ENCODE measurements at regions not wholly inside any gene's neighbourhood (a gene's known extent, or its start where the extent isn't known, plus 50 kb on each side); places are given as distances from the start of the nearest gene placed in this dataset.
"Not testable (repeated sequence)": the region's sequence is repeated elsewhere in the genome, so short reads cannot be mapped to it uniquely, and the experiment has no call there.

- POLR2A ChIA-PET = no interaction called here
- CTCF ChIA-PET = interaction anchor here (1.1 to 1.2 kb wide), 2 partner anchors 13 to 16 kb away, joined by 3 to 4 read pairs; no protein-coding TSS in a partner anchor
- TF ChIP-seq CTCF (IDR thresholded peaks at IDR 0.05; ENCODE audit: control extremely low read depth, extremely low read depth, low read depth, missing control alignments) = no peak
- DNase-seq (ENCODE audit: extremely low spot score) = no peak
These were observed 914.7 kb downstream of the PLOD2 start for GRCh38 chr3:145246291-145246690.

- CTCF ChIA-PET = no interaction called here
These were observed 912.1 kb downstream of the PLOD2 start for GRCh38 chr3:145248928-145249327.

GRCh38 chr3:145251311-145251710, 909.7 kb downstream of the PLOD2 start:
- ChIA-PET POLR2A (no interaction called here), CTCF (no interaction called here)
- DNase-seq (ENCODE audit: extremely low spot score) = no peak
- no peak for TF ChIP-seq CTCF (IDR thresholded peaks at IDR 0.05; ENCODE audit: control extremely low read depth, extremely low read depth, low read depth, missing control alignments)

More at GRCh38 chr3:145248928-145249327, 912.1 kb downstream of the PLOD2 start:
- POLR2A ChIA-PET = no interaction called here
- no peak for TF ChIP-seq CTCF (IDR thresholded peaks at IDR 0.05; ENCODE audit: control extremely low read depth, extremely low read depth, low read depth, missing control alignments)
- DNase-seq (ENCODE audit: extremely low spot score) = no peak

GRCh38 chr3:145257967-145258366, 903.0 kb downstream of the PLOD2 start:
- CTCF ChIA-PET, POLR2A ChIA-PET: not testable (repeated sequence)

GRCh38 chr3:145259166-145259880, 901.7 kb downstream of the PLOD2 start:
- CTCF ChIA-PET = interaction anchor here (1.4 kb wide), 1 partner anchor 13 kb away, joined by 3 read pairs; no protein-coding TSS in a partner anchor
- POLR2A ChIA-PET = no interaction called here
- DNase-seq (ENCODE audit: extremely low spot score) = no peak

More at GRCh38 chr3:145257967-145258366, 903.0 kb downstream of the PLOD2 start:
- not testable (repeated sequence) for DNase-seq (ENCODE audit: extremely low spot score)

GRCh38 chr3:145263458-145263857, 897.5 kb downstream of the PLOD2 start:
- CTCF ChIA-PET = interaction anchor here (0.9 kb wide), 1 partner anchor 12 kb away, joined by 3 read pairs; no protein-coding TSS in a partner anchor
- DNase-seq (ENCODE audit: extremely low spot score); POLR2A ChIA-PET: not testable (repeated sequence)

More at GRCh38 chr3:145259166-145259880, 901.7 kb downstream of the PLOD2 start:
- TF ChIP-seq CTCF (IDR thresholded peaks at IDR 0.05; ENCODE audit: control extremely low read depth, extremely low read depth, low read depth, missing control alignments) = no peak

- DNase-seq (ENCODE audit: extremely low spot score) = no peak
- CTCF ChIA-PET = interaction anchor here (1.2 kb wide), 2 partner anchors 15 to 22 kb away, joined by 3 read pairs; no protein-coding TSS in a partner anchor
- TF ChIP-seq CTCF (IDR thresholded peaks at IDR 0.05; ENCODE audit: control extremely low read depth, extremely low read depth, low read depth, missing control alignments) = no peak
- POLR2A ChIA-PET = no interaction called here
These were observed 894.6 kb downstream of the PLOD2 start for GRCh38 chr3:145266368-145266767.

Measured in GM10248 (cell line).